Endothelial cell of umbilical vein (primary cell): ENCODE measurements at regions not wholly inside any gene's neighbourhood (a gene's known extent, or its start where the extent isn't known, plus 50 kb on each side); places are given as distances from the start of the nearest gene placed in this dataset.

Experiments
- CTCF ChIP-seq, 2 donors: IDR thresholded peaks; 1 replicate in 1 of 2; 2 replicates in 1 of 2; pipeline ENCODE4 v1.5.1; 2011; ENCODE audit warnings: low read length in 2 of 2, mild to moderate bottlenecking in 2 of 2, moderate library complexity in 2 of 2, control low read depth in 1 of 2, inconsistent platforms in 1 of 2, low read depth in 1 of 2; ENCODE audit not compliant: insufficient read depth in 1 of 2; ENCODE audit errors: extremely low read depth in 1 of 2
- EZH2 ChIP-seq: IDR thresholded peaks from 2 replicates; pipeline ENCODE4 v1.6.1; 2012; ENCODE audit warnings: borderline replicate concordance, low read depth, mild to moderate bottlenecking, moderate library complexity, low read length, inconsistent platforms; ENCODE audit not compliant: severe bottlenecking
- MAX ChIP-seq: IDR thresholded peaks from 2 replicates; pipeline ENCODE4 v1.6.1; 2011; ENCODE audit not compliant: insufficient read depth, insufficient read length
- POLR2A ChIP-seq: IDR thresholded peaks from 2 replicates; pipeline ENCODE4 v1.6.1; 2012; ENCODE audit warnings: low read depth, mild to moderate bottlenecking, control low read depth, low read length
- POLR2AphosphoS5 ChIP-seq: IDR thresholded peaks from 2 replicates; pipeline ENCODE4 v1.6.1; 2012; ENCODE audit warnings: low read depth, mild to moderate bottlenecking, control low read depth, low read length, moderate library complexity; ENCODE audit not compliant: insufficient read depth

GRCh38 chr15:29937956-29938355, 115.7 kb upstream of the TJP1 start:
- no peak for TF ChIP-seq POLR2AphosphoS5
- TF ChIP-seq CTCF (IDR thresholded peaks at IDR 0.05; ENCODE audit: extremely low read depth in 1 of 2, insufficient read depth in 1 of 2, low read depth in 1 of 2, low read length in 2 of 2): no peak
- TF ChIP-seq POLR2A: no peak
- TF ChIP-seq MAX: no peak
- TF ChIP-seq EZH2: no peak
